ENCODE measurements at regions not wholly inside any gene's neighbourhood (a gene's known extent, or its start where the extent isn't known, plus 50 kb on each side); places are given as distances from the start of the nearest gene placed in this dataset.

- no peak for TF ChIP-seq POU2F2 (IDR thresholded peaks at IDR 0.05; ENCODE audit: low read depth, low read length)
- TF ChIP-seq TAF1 (IDR thresholded peaks at IDR 0.05; ENCODE audit: low read depth, low read length) = no peak
- TF ChIP-seq POLR2A (IDR thresholded peaks at IDR 0.05; ENCODE audit: low read depth, low read length) = no peak
- no peak for TF ChIP-seq SPI1 (IDR thresholded peaks at IDR 0.05; ENCODE audit: low read depth, low read length)
- no peak for TF ChIP-seq POLR2AphosphoS5 (IDR thresholded peaks at IDR 0.05; ENCODE audit: low read depth, low read length)
- no peak for TF ChIP-seq PAX5 (IDR thresholded peaks at IDR 0.05; ENCODE audit: insufficient read depth, low read length, severe bottlenecking)
These were observed 330.0 kb downstream of the PYDC2 start for GRCh38 chr3:191790934-191791333.

Data from GM12891 (cell line).